ENCODE measurements at regions not wholly inside any gene's neighbourhood (a gene's known extent, or its start where the extent isn't known, plus 50 kb on each side); places are given as distances from the start of the nearest gene placed in this dataset.

DNA sequence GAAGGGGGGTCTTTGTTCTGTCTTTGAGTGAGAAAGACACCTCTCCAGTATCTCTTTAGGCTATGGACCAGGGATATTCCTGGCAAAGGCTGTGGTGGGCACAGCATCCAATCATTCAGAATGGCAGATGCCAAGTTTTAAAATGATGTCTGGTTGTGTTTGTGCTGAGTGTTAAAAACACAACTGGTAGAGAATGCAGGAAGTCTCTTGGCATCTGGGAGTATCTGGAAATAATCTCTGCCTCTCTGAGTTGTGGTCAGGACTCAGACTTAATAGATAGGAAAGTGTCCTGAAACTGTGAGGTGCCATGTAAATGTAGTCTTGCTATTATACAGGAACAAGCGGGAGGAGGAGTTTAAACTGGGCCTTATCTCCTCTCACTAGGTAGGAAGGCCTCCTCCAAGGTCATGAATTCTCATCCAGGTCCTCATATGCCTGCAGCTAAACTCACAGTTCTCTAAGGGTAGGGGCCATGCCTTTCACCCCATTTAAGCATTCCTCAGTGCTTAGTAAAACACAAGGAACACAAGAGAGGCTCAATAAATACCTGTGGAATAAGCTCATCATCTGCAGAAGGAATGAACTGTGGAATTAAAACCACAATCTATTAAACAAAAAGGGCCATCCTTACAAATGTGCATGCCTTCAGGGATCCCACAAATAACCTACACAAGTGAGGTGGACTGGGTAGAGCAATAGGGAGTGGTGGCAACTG lies 317.6 kb downstream of the CBLN1 start:
- Histone ChIP-seq H3K27ac (no peak overlapping the region), H3K27me3 (no peaks in the 10 kb centered on the region), H3K36me3 (no peaks in the 10 kb centered on the region), H3K4me3 (no peak overlapping the region), H3K4me1 (ENCODE audit: low read depth) (peaks cover 32% of the 10 kb centered on the region), H3K9me3 (ENCODE audit: low read depth) (no peaks in the 10 kb centered on the region)
- DNase-seq (ENCODE audit: low read depth in 1 of 2, low spot score in 1 of 2), result no peak
- TF ChIP-seq, protein P1, sequence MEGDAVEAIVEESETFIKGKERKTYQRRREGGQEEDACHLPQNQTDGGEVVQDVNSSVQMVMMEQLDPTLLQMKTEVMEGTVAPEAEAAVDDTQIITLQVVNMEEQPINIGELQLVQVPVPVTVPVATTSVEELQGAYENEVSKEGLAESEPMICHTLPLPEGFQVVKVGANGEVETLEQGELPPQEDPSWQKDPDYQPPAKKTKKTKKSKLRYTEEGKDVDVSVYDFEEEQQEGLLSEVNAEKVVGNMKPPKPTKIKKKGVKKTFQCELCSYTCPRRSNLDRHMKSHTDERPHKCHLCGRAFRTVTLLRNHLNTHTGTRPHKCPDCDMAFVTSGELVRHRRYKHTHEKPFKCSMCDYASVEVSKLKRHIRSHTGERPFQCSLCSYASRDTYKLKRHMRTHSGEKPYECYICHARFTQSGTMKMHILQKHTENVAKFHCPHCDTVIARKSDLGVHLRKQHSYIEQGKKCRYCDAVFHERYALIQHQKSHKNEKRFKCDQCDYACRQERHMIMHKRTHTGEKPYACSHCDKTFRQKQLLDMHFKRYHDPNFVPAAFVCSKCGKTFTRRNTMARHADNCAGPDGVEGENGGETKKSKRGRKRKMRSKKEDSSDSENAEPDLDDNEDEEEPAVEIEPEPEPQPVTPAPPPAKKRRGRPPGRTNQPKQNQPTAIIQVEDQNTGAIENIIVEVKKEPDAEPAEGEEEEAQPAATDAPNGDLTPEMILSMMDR (IDR thresholded peaks at IDR 0.05; ENCODE audit: low read depth, low read length), result no peak

DNA sequence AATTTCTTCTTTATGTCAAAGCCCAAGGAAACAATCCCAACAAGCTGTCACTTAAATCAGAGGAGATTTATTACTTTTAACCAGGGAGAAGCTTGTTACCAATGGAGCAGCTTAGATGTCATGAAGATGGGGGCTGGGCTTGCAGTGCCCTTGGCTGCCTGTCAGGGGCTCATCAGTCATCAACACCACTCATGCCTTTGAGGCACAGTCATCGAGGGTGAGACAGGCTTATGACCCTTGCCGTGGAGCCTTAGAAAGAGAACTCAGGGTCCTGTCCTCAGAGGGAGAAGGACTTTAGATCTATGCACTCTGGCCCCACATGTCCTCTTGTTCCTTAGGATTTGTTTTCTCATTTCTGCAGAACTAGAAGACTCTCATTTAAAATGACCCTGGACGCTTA lies 318.3 kb downstream of the CBLN1 start:
- Histone ChIP-seq H3K4me3 (no peak overlapping the region), H3K27me3 (no peaks in the 10 kb centered on the region), H3K27ac (no peak overlapping the region), H3K4me1 (ENCODE audit: low read depth) (peaks cover 40% of the 10 kb centered on the region), H3K9me3 (ENCODE audit: low read depth) (no peaks in the 10 kb centered on the region), H3K36me3 (no peaks in the 10 kb centered on the region)
- no peak for DNase-seq (ENCODE audit: low read depth in 1 of 2, low spot score in 1 of 2)
- TF ChIP-seq, protein P1 (IDR thresholded peaks at IDR 0.05; ENCODE audit: low read depth, low read length), result no peak

DNA sequence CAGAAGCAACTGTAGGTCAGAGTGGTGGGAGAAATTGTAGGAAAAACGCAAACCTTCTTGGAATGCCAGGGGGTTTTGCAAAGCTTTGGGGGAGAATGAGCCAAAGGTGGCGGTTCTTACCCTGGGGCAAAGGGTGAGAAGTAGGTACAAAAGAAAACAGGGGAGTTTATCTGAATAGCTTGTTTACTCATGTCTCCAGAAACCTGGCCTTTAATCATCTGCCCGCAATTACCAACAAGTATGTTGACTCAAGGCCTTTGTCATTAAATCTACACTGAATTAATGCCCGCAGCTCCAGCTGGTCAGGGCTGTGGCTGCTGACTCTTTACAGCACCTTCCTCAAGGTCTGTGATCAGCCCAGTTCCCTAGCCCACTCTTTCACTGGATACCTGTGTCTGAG lies 320.1 kb downstream of the CBLN1 start:
- no peak for DNase-seq (ENCODE audit: low read depth in 1 of 2, low spot score in 1 of 2)
- no peaks in the 10 kb centered on the region for H3K36me3 ChIP-seq
- H3K4me1 ChIP-seq (ENCODE audit: low read depth), result peaks cover 49% of the 10 kb centered on the region
- TF ChIP-seq, protein P1 (IDR thresholded peaks at IDR 0.05; ENCODE audit: low read depth, low read length), result no peak
- no peak overlapping the region for H3K4me3 ChIP-seq
- H3K27me3 ChIP-seq, result no peaks in the 10 kb centered on the region
- no peaks in the 10 kb centered on the region for H3K9me3 ChIP-seq (ENCODE audit: low read depth)
- no peak overlapping the region for H3K27ac ChIP-seq

DNA sequence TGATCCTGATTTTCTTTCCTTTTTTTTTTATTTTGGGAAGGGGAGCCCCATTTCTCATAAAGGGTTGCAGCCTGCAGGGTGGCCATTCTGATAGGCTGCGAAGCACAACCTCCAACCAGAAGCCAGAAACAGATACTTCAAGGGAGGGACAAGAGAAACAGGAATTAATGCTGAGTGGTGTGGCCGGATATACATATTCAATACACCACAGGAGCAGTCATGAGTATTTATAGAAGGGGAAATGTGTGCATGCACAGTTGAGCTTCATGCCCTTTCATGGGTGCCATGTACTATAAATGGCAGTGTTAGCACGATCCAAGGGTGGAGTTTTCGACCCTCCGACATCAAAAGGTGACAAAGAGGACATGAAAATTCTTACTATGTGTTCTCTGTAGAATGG lies 320.8 kb downstream of the CBLN1 start:
- Histone ChIP-seq H3K27ac (no peak overlapping the region), H3K4me1 (ENCODE audit: low read depth) (peaks cover 55% of the 10 kb centered on the region), H3K4me3 (no peak overlapping the region), H3K9me3 (ENCODE audit: low read depth) (no peaks in the 10 kb centered on the region), H3K36me3 (no peaks in the 10 kb centered on the region), H3K27me3 (no peaks in the 10 kb centered on the region)
- TF ChIP-seq, protein P1 (IDR thresholded peaks at IDR 0.05; ENCODE audit: low read depth, low read length), result no peak
- no peak for DNase-seq (ENCODE audit: low read depth in 1 of 2, low spot score in 1 of 2)

DNA sequence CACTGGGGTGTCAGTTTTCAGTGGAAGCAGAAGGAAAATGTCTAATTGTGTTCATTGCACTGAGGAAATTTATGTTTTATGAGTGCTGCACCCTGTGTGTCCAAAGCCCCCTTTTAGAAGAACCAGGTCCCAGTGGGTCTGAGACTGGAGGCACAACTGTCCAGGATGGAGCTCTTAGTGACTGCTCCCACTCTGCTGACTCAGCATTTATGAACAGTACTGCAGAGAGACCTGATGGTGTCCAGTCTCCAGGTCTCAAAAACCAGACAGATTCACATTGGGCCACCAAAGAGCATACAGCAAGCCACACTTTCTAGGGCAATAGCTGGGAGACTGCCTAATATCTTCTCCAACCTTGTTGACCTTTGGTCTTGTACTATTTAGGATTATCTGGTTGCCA lies 321.9 kb downstream of the CBLN1 start:
- TF ChIP-seq, protein P1 (IDR thresholded peaks at IDR 0.05; ENCODE audit: low read depth, low read length), result no peak
- Histone ChIP-seq H3K36me3 (no peaks in the 10 kb centered on the region), H3K9me3 (ENCODE audit: low read depth) (no peaks in the 10 kb centered on the region), H3K27me3 (no peaks in the 10 kb centered on the region), H3K4me1 (ENCODE audit: low read depth) (peaks cover 58% of the 10 kb centered on the region), H3K4me3 (no peak overlapping the region), H3K27ac (peak overlapping the region; percentile 48)
- peak in 1 of 2 donors; percentile 52 for DNase-seq (ENCODE audit: low read depth in 1 of 2, low spot score in 1 of 2)
